ENCODE measurements at regions not wholly inside any gene's neighbourhood (a gene's known extent, or its start where the extent isn't known, plus 50 kb on each side); places are given as distances from the start of the nearest gene placed in this dataset.

DNA sequence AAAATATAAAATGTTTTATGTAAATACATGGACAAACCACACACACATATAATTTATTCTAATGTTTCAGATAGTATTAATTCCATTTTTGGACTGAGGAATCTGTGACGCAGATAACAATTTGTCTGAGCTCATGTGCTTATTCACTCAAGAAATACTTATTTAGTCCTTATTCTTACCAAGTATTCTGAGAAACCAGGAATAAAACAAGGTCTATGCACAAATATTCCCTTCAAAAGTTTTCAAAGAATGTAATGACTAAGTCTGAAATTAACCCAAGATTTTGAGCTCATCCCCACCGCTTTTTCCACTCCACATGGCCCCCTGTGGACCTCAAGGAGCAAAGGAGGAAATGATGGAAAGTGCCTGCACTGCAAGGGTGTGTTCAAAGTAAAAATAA lies 1022.3 kb downstream of the EFNA5 start:
- H3K9ac ChIP-seq (ENCODE audit: low read length) = no peak overlapping the region
- no peak for TF ChIP-seq EZH2phosphoT487 (IDR thresholded peaks at IDR 0.05; ENCODE audit: low read depth)
- TF ChIP-seq, protein P1, sequence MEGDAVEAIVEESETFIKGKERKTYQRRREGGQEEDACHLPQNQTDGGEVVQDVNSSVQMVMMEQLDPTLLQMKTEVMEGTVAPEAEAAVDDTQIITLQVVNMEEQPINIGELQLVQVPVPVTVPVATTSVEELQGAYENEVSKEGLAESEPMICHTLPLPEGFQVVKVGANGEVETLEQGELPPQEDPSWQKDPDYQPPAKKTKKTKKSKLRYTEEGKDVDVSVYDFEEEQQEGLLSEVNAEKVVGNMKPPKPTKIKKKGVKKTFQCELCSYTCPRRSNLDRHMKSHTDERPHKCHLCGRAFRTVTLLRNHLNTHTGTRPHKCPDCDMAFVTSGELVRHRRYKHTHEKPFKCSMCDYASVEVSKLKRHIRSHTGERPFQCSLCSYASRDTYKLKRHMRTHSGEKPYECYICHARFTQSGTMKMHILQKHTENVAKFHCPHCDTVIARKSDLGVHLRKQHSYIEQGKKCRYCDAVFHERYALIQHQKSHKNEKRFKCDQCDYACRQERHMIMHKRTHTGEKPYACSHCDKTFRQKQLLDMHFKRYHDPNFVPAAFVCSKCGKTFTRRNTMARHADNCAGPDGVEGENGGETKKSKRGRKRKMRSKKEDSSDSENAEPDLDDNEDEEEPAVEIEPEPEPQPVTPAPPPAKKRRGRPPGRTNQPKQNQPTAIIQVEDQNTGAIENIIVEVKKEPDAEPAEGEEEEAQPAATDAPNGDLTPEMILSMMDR (IDR thresholded peaks at IDR 0.05; ENCODE audit: low read depth, low read length) = no peak
- H3K4me1 ChIP-seq (ENCODE audit: low read length) = no peaks in the 10 kb centered on the region
- no peaks in the 10 kb centered on the region for H3K79me2 ChIP-seq (ENCODE audit: low read length)
- H3K4me2 ChIP-seq (ENCODE audit: low read length) = no peak overlapping the region
- no peaks in the 10 kb centered on the region for H3K36me3 ChIP-seq (replicated peaks; ENCODE audit: low read depth, low read length)
- no peak overlapping the region for H2AFZ ChIP-seq (ENCODE audit: low read depth, low read length)
- H3K27me3 ChIP-seq (ENCODE audit: low read depth, low read length) = no peaks in the 10 kb centered on the region
- no peak overlapping the region for H3K4me3 ChIP-seq (ENCODE audit: low read length)
- H4K20me1 ChIP-seq (ENCODE audit: insufficient read depth, low read length) = no peaks in the 10 kb centered on the region
- H3K9me3 ChIP-seq (ENCODE audit: insufficient read depth, low read length) = no peaks in the 10 kb centered on the region
- H3K27ac ChIP-seq (ENCODE audit: low read length) = no peak overlapping the region

DNA sequence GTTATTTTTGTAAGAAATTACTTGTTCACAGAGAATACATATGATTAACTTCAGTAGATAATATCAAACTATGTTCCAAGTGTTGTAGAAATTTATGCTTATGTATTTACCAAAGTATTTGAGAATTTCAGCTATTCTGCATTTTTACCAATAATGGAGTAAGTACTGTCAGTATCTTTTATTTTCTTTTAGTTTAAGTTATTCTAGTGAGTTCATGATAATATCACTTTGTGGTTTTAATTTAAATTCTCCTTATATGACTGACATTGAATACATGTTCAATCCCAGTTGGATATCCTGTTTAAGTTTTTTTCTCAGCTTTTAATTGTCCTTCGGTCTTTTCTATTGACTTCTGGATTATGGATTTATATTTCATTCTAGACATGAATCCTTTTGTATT lies 1024.6 kb downstream of the EFNA5 start:
- Histone ChIP-seq H3K4me3 (ENCODE audit: low read length) (no peak overlapping the region), H4K20me1 (ENCODE audit: insufficient read depth, low read length) (no peaks in the 10 kb centered on the region), H3K79me2 (ENCODE audit: low read length) (no peaks in the 10 kb centered on the region), H3K36me3 (replicated peaks; ENCODE audit: low read depth, low read length) (no peaks in the 10 kb centered on the region), H3K4me1 (ENCODE audit: low read length) (no peaks in the 10 kb centered on the region), H3K27ac (ENCODE audit: low read length) (no peak overlapping the region), H2AFZ (ENCODE audit: low read depth, low read length) (no peak overlapping the region), H3K27me3 (ENCODE audit: low read depth, low read length) (no peaks in the 10 kb centered on the region), H3K4me2 (ENCODE audit: low read length) (no peak overlapping the region), H3K9ac (ENCODE audit: low read length) (no peak overlapping the region), H3K9me3 (ENCODE audit: insufficient read depth, low read length) (no peaks in the 10 kb centered on the region)
- no peak for TF ChIP-seq EZH2phosphoT487 (IDR thresholded peaks at IDR 0.05; ENCODE audit: low read depth)
- TF ChIP-seq, protein P1 (IDR thresholded peaks at IDR 0.05; ENCODE audit: low read depth, low read length) = no peak

DNA sequence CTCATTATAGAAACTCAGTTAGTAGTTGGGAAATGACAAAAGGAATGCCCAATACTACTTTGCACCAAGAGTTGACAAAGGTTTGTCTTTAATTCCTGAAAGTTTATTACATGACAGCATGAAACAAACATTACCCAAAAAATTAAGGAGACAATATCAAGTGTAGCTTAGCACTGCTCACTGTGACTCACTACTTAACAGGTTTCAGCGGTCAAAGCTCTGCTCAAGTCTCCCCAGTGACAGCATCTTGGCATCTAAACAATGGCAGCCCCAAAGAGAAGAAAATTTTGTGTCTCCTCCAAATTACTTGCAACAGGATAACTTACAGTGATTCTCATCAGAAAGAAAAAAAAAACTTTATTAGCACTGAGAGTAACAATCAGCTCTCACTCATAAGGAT lies 1030.2 kb downstream of the EFNA5 start:
- Histone ChIP-seq H2AFZ (ENCODE audit: low read depth, low read length) (no peak overlapping the region), H3K9ac (ENCODE audit: low read length) (no peak overlapping the region), H3K4me2 (ENCODE audit: low read length) (no peak overlapping the region), H3K9me3 (ENCODE audit: insufficient read depth, low read length) (no peaks in the 10 kb centered on the region), H3K4me3 (ENCODE audit: low read length) (no peak overlapping the region), H3K27me3 (ENCODE audit: low read depth, low read length) (no peaks in the 10 kb centered on the region), H3K79me2 (ENCODE audit: low read length) (no peaks in the 10 kb centered on the region), H3K27ac (ENCODE audit: low read length) (no peak overlapping the region), H3K4me1 (ENCODE audit: low read length) (0 out of 2 replicates have a peak, but pooled peaks cover 3% of the 10 kb centered on the region), H3K36me3 (replicated peaks; ENCODE audit: low read depth, low read length) (no peaks in the 10 kb centered on the region), H4K20me1 (ENCODE audit: insufficient read depth, low read length) (no peaks in the 10 kb centered on the region)
- no peak for TF ChIP-seq EZH2phosphoT487 (IDR thresholded peaks at IDR 0.05; ENCODE audit: low read depth)
- TF ChIP-seq, protein P1 (IDR thresholded peaks at IDR 0.05; ENCODE audit: low read depth, low read length) = no peak

DNA sequence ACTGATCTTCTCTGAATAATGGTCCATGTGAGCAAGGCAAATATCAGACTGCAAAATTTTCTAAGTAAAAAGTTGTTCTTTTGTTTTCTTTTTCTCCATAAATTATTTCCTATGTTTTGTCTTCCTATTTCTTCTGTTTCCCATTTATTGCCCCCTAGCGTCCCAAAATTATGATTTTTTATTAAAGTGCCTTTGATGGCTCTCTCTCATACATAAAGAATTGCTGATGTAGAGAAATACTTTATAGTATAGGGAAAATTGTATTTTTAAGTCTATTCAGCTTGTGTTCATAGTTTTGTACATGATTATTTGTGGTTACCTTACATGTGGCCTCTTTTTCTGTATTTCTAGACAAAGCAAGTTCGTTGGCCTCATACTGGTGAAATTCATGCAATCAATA lies 1031.2 kb downstream of the EFNA5 start:
- Histone ChIP-seq H3K9me3 (ENCODE audit: insufficient read depth, low read length) (no peaks in the 10 kb centered on the region), H4K20me1 (ENCODE audit: insufficient read depth, low read length) (no peaks in the 10 kb centered on the region), H3K9ac (ENCODE audit: low read length) (no peak overlapping the region), H3K4me3 (ENCODE audit: low read length) (no peak overlapping the region), H3K27ac (ENCODE audit: low read length) (no peak overlapping the region), H3K4me1 (ENCODE audit: low read length) (peaks cover 4% of the 10 kb centered on the region), H3K79me2 (ENCODE audit: low read length) (no peaks in the 10 kb centered on the region), H3K36me3 (replicated peaks; ENCODE audit: low read depth, low read length) (no peaks in the 10 kb centered on the region), H2AFZ (ENCODE audit: low read depth, low read length) (no peak overlapping the region), H3K27me3 (ENCODE audit: low read depth, low read length) (no peaks in the 10 kb centered on the region), H3K4me2 (ENCODE audit: low read length) (no peak overlapping the region)
- TF ChIP-seq EZH2phosphoT487 (IDR thresholded peaks at IDR 0.05; ENCODE audit: low read depth) = no peak
- TF ChIP-seq, protein P1 (IDR thresholded peaks at IDR 0.05; ENCODE audit: low read depth, low read length) = no peak
